Thyroid gland (tissue), 4 donors: ENCODE measurements at regions not wholly inside any gene's neighbourhood (a gene's known extent, or its start where the extent isn't known, plus 50 kb on each side); places are given as distances from the start of the nearest gene placed in this dataset.

Experiments used
- POLR2A ChIP-seq, 2 donors: fragments of 450-650 bp; IDR thresholded peaks; one replicate each; pipeline ENCODE4 v1.6.1; 2017; ENCODE audit warnings: antibody characterized with exemption in 2 of 2, mild to moderate bottlenecking in 2 of 2, moderate library complexity in 1 of 2
- TF ChIP-seq, protein P1 (sequence below), 6 experiments: fragments of 200-600 bp in 3 of 6; fragments of 450-650 bp in 3 of 6; sonication (generic) in 3 of 6; IDR thresholded peaks; one replicate each; pipeline ENCODE4 v1.5.1; 2016 to 2019; ENCODE audit warnings: antibody characterized with exemption in 6 of 6, mild to moderate bottlenecking in 2 of 6, inconsistent platforms in 1 of 6, moderate library complexity in 1 of 6

- TF ChIP-seq, protein P1, sequence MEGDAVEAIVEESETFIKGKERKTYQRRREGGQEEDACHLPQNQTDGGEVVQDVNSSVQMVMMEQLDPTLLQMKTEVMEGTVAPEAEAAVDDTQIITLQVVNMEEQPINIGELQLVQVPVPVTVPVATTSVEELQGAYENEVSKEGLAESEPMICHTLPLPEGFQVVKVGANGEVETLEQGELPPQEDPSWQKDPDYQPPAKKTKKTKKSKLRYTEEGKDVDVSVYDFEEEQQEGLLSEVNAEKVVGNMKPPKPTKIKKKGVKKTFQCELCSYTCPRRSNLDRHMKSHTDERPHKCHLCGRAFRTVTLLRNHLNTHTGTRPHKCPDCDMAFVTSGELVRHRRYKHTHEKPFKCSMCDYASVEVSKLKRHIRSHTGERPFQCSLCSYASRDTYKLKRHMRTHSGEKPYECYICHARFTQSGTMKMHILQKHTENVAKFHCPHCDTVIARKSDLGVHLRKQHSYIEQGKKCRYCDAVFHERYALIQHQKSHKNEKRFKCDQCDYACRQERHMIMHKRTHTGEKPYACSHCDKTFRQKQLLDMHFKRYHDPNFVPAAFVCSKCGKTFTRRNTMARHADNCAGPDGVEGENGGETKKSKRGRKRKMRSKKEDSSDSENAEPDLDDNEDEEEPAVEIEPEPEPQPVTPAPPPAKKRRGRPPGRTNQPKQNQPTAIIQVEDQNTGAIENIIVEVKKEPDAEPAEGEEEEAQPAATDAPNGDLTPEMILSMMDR (IDR thresholded peaks at IDR 0.05), result no peak
- no peak for TF ChIP-seq POLR2A (IDR thresholded peaks at IDR 0.05)
These were observed 61.3 kb upstream of the HDAC4 start for GRCh38 chr2:239462191-239462515.
